MM.1S (cell line): ENCODE measurements at regions not wholly inside any gene's neighbourhood (a gene's known extent, or its start where the extent isn't known, plus 50 kb on each side); places are given as distances from the start of the nearest gene placed in this dataset.

ENCODE experiments used
- CTCF ChIP-seq: fragments of 300-600 bp; sonication (generic); IDR thresholded peaks from 2 replicates; pipeline ENCODE4 v1.5.1; 2016; ENCODE audit warnings: antibody characterized with exemption, low read length, mixed read lengths
- EZH2 ChIP-seq: fragments of 300-600 bp; sonication (generic); optimal IDR thresholded peaks from 2 replicates; pipeline ENCODE3; 2017; ENCODE audit warnings: low read depth, mild to moderate bottlenecking, antibody characterized with exemption, low read length, mixed read lengths
- EZH2phosphoT487 ChIP-seq: fragments of 300-600 bp; sonication (generic); IDR thresholded peaks from 2 replicates; pipeline ENCODE4 v1.6.1; 2018; ENCODE audit warnings: antibody characterized with exemption, low read length

GRCh38 chr9:74078647-74079046, 418.5 kb upstream of the RORB start:
- TF ChIP-seq CTCF, result no peak
- no peak for TF ChIP-seq EZH2phosphoT487
- TF ChIP-seq EZH2, result no peak
